ENCODE measurements at regions not wholly inside any gene's neighbourhood (a gene's known extent, or its start where the extent isn't known, plus 50 kb on each side); places are given as distances from the start of the nearest gene placed in this dataset.

GRCh38 chr22:22171357-22172218, 73.0 kb upstream of the VPREB1 start:
- ChIA-PET POLR2A (no interaction called here), CTCF (no interaction called here)
- Mint-ChIP-seq H3K36me3 (ENCODE audit: low read depth) (no peaks in the 10 kb centered on the region), H3K27me3 (peaks cover 17% of the 10 kb centered on the region), H3K27ac (no peak overlapping the region), H3K4me3 (no peak overlapping the region), H3K9me3 (no peaks in the 10 kb centered on the region), H3K4me1 (ENCODE audit: low read depth) (peaks cover 26% of the 10 kb centered on the region)
- TF ChIP-seq CTCF (IDR thresholded peaks at IDR 0.05): no peak
- H3K27ac ChIP-seq (ENCODE audit: low read depth in 1 of 2, low read length in 2 of 2): no peak overlapping the region
- H3K4me1 ChIP-seq (ENCODE audit: insufficient read depth, low read length): peaks cover 9% of the 10 kb centered on the region
- H3K27me3 ChIP-seq (ENCODE audit: control insufficient read depth in 1 of 2, insufficient read depth in 2 of 2, low read length in 2 of 2): peaks cover 0 to 3% of the 10 kb centered on the region in 2 experiments
- H3K36me3 ChIP-seq (ENCODE audit: insufficient read depth, low read length): no peaks in the 10 kb centered on the region
- ATAC-seq (ENCODE audit: poor library complexity): no peak
- DNase-seq: no peak
- no peaks in the 10 kb centered on the region for H3K9me3 ChIP-seq (ENCODE audit: control insufficient read depth in 1 of 2, insufficient read depth in 1 of 2, low read length in 2 of 2)
- intact Hi-C loops (cut with DNase I, micrococcal nuclease): no loop called here
- H3K4me3 ChIP-seq (ENCODE audit: low read length): no peak overlapping the region

- CTCF ChIA-PET: no interaction called here
- no peak for DNase-seq
- TF ChIP-seq CTCF (IDR thresholded peaks at IDR 0.05): no peak
- intact Hi-C loops (cut with DNase I, micrococcal nuclease): no loop called here
- peaks cover 0 to 4% of the 10 kb centered on the region in 2 experiments for H3K27me3 ChIP-seq (ENCODE audit: control insufficient read depth in 1 of 2, insufficient read depth in 2 of 2, low read length in 2 of 2)
- no peaks in the 10 kb centered on the region for H3K36me3 Mint-ChIP-seq (ENCODE audit: low read depth)
- H3K4me1 Mint-ChIP-seq (ENCODE audit: low read depth): peaks cover 26% of the 10 kb centered on the region
- no peaks in the 10 kb centered on the region for H3K9me3 Mint-ChIP-seq
- H3K27ac Mint-ChIP-seq: no peak overlapping the region
- H3K36me3 ChIP-seq (ENCODE audit: insufficient read depth, low read length): no peaks in the 10 kb centered on the region
- no peak overlapping the region for H3K27ac ChIP-seq (ENCODE audit: low read depth in 1 of 2, low read length in 2 of 2)
- H3K4me3 Mint-ChIP-seq: peak overlapping the region; percentile 63
- no peaks in the 10 kb centered on the region for H3K9me3 ChIP-seq (ENCODE audit: control insufficient read depth in 1 of 2, insufficient read depth in 1 of 2, low read length in 2 of 2)
- H3K4me3 ChIP-seq (ENCODE audit: low read length): peak overlapping the region; percentile 6
- peaks cover 9% of the 10 kb centered on the region for H3K4me1 ChIP-seq (ENCODE audit: insufficient read depth, low read length)
- POLR2A ChIA-PET: no interaction called here
- ATAC-seq (ENCODE audit: poor library complexity): no peak
- peaks cover 5% of the 10 kb centered on the region for H3K27me3 Mint-ChIP-seq
Measured at GRCh38 chr22:22169923-22170322, 74.7 kb upstream of the VPREB1 start.

GRCh38 chr22:22168941-22169867, 75.4 kb upstream of the VPREB1 start:
- H3K27me3 Mint-ChIP-seq: peaks cover 4% of the 10 kb centered on the region
- Histone ChIP-seq H3K4me1 (ENCODE audit: insufficient read depth, low read length) (peaks cover 9% of the 10 kb centered on the region), H3K27ac (ENCODE audit: low read depth in 1 of 2, low read length in 2 of 2) (no peak overlapping the region), H3K4me3 (ENCODE audit: low read length) (no peak overlapping the region), H3K27me3 (ENCODE audit: control insufficient read depth in 1 of 2, insufficient read depth in 2 of 2, low read length in 2 of 2) (peaks cover 0 to 4% of the 10 kb centered on the region in 2 experiments), H3K9me3 (ENCODE audit: control insufficient read depth in 1 of 2, insufficient read depth in 1 of 2, low read length in 2 of 2) (no peaks in the 10 kb centered on the region), H3K36me3 (ENCODE audit: insufficient read depth, low read length) (no peaks in the 10 kb centered on the region)
- no peak overlapping the region for H3K27ac Mint-ChIP-seq
- H3K9me3 Mint-ChIP-seq: no peaks in the 10 kb centered on the region
- no peaks in the 10 kb centered on the region for H3K36me3 Mint-ChIP-seq (ENCODE audit: low read depth)
- H3K4me3 Mint-ChIP-seq: no peak overlapping the region
- peaks cover 26% of the 10 kb centered on the region for H3K4me1 Mint-ChIP-seq (ENCODE audit: low read depth)
- no peak for ATAC-seq (ENCODE audit: poor library complexity)
- intact Hi-C loops (cut with DNase I, micrococcal nuclease): no loop called here
- no peak for DNase-seq
- ChIA-PET CTCF (no interaction called here), POLR2A (no interaction called here)
- TF ChIP-seq CTCF (IDR thresholded peaks at IDR 0.05): no peak

All from CD4-positive, alpha-beta T cell (primary cell).